IMR-90 (cell line): ENCODE measurements at regions not wholly inside any gene's neighbourhood (a gene's known extent, or its start where the extent isn't known, plus 50 kb on each side); places are given as distances from the start of the nearest gene placed in this dataset.

Experiments
- ATAC-seq: fragments of 200-7000 bp; cut with Tn5 transposase; 2 replicates; pipeline ENCODE4 v1.9.1; 2020; ENCODE audit warnings: low read depth, mild to moderate bottlenecking, moderate library complexity
- BruUV-seq: library from RNA; stranded (reverse); fragments of 400-500 nt; replicated peaks from 2 replicates; lab custom pipeline; 2021; lab: Mats Ljungman, UMichigan
- CTCF ChIA-PET: fragments of 300-600 bp; formaldehyde crosslinking; extraction: SDS; loops from one replicate; lab custom pipeline; 2021; ENCODE audit warnings: antibody characterized with exemption; lab: Yijun Ruan, JAX
- POLR2A ChIA-PET: fragments of 300-600 bp; sonication (Branson Sonifier 250); formaldehyde crosslinking; loops from one replicate; lab custom pipeline; 2022; ENCODE audit warnings: antibody characterized with exemption; ENCODE audit not compliant: unreplicated experiment; lab: Charles Lee
- DNase-seq: peaks from one replicate; pipeline ENCODE4 v3.0.0; 2013
- H2AFZ ChIP-seq: replicated peaks from 2 replicates; pipeline ENCODE3; 2013; ENCODE audit warnings: low read length, mild to moderate bottlenecking; ENCODE audit not compliant: poor library complexity
- H2AK5ac ChIP-seq: 2 replicates; pipeline ENCODE4 v1.6.1; 2013; ENCODE audit warnings: low read depth, low read length, inconsistent platforms
- H2AK9ac ChIP-seq: replicated peaks from 2 replicates; pipeline ENCODE3; 2013; ENCODE audit warnings: mild to moderate bottlenecking, low read depth, low read length, moderate library complexity; ENCODE audit not compliant: poor library complexity
- H2BK120ac ChIP-seq: 2 replicates; pipeline ENCODE4 v1.6.1; 2013; ENCODE audit warnings: low read depth, low read length, inconsistent platforms
- H2BK15ac ChIP-seq: 3 replicates; pipeline ENCODE4 v1.6.1; 2013; ENCODE audit warnings: low read depth, low read length, inconsistent platforms
- H2BK20ac ChIP-seq: 2 replicates; pipeline ENCODE4 v1.6.1; 2013; ENCODE audit warnings: low read depth, mild to moderate bottlenecking, inconsistent platforms, low read length, moderate library complexity
- H2BK5ac ChIP-seq: 2 replicates; pipeline ENCODE4 v1.6.1; 2013; ENCODE audit warnings: mild to moderate bottlenecking, low read depth, low read length, inconsistent platforms; ENCODE audit not compliant: poor library complexity, severe bottlenecking
- H3K14ac ChIP-seq: replicated peaks from 2 replicates; pipeline ENCODE4 v1.6.1; 2013; ENCODE audit warnings: low read depth, low read length, inconsistent platforms
- H3K18ac ChIP-seq: 2 replicates; pipeline ENCODE4 v1.6.1; 2013; ENCODE audit warnings: low read depth, low read length, control low read depth
- H3K23ac ChIP-seq: 2 replicates; pipeline ENCODE4 v1.6.1; 2013; ENCODE audit warnings: low read depth, low read length, inconsistent platforms
- H3K27ac ChIP-seq: 2 replicates; pipeline ENCODE4 v1.5.1; 2013; ENCODE audit warnings: mild to moderate bottlenecking, control low read depth, low read length; ENCODE audit not compliant: insufficient read depth
- H3K27me3 ChIP-seq: 2 replicates; pipeline ENCODE4 v1.6.1; 2013; ENCODE audit warnings: low read length; ENCODE audit not compliant: control insufficient read depth, insufficient read depth
- H3K36me3 ChIP-seq: 2 replicates; pipeline ENCODE4 v1.6.1; 2013; ENCODE audit warnings: low read length, mixed read lengths; ENCODE audit not compliant: control insufficient read depth, insufficient read depth
- H3K4ac ChIP-seq: 2 replicates; pipeline ENCODE4 v1.6.1; 2013; ENCODE audit warnings: low read depth, low read length, inconsistent platforms
- H3K4me1 ChIP-seq: 2 replicates; pipeline ENCODE4 v1.6.1; 2013; ENCODE audit warnings: low read length, mixed read lengths; ENCODE audit not compliant: control insufficient read depth, insufficient read depth
- H3K4me2 ChIP-seq: 2 replicates; pipeline ENCODE4 v1.6.1; 2013; ENCODE audit warnings: low read depth, mild to moderate bottlenecking, control low read depth, low read length, moderate library complexity
- H3K4me3 ChIP-seq: 2 replicates; pipeline ENCODE4 v1.5.1; 2013; ENCODE audit warnings: low read depth, mild to moderate bottlenecking, control low read depth, low read length, moderate library complexity; ENCODE audit not compliant: insufficient read depth
- H3K56ac ChIP-seq: 2 replicates; pipeline ENCODE4 v1.6.1; 2013; ENCODE audit warnings: low read length, inconsistent platforms; ENCODE audit not compliant: insufficient read depth; ENCODE audit errors: extremely low read depth
- H3K79me1 ChIP-seq, 2 experiments: 2 replicates each; pipeline ENCODE4 v1.6.1; 2013; ENCODE audit warnings: low read length in 2 of 2, inconsistent platforms in 1 of 2, low read depth in 1 of 2
- H3K9ac ChIP-seq: 2 replicates; pipeline ENCODE4 v1.6.1; 2013; ENCODE audit warnings: low read depth, low read length, control low read depth
- H3K9me1 ChIP-seq: 2 replicates; pipeline ENCODE4 v1.6.1; 2013; ENCODE audit warnings: low read length, inconsistent platforms; ENCODE audit not compliant: insufficient read depth
- H3K9me3 ChIP-seq: 2 replicates; pipeline ENCODE4 v1.6.1; 2013; ENCODE audit warnings: low read length; ENCODE audit not compliant: control insufficient read depth, insufficient read depth
- H4K20me1 ChIP-seq: 2 replicates; pipeline ENCODE4 v1.6.1; 2013; ENCODE audit warnings: low read length, inconsistent platforms; ENCODE audit not compliant: insufficient read depth
- H4K5ac ChIP-seq: 2 replicates; pipeline ENCODE4 v1.6.1; 2013; ENCODE audit warnings: mild to moderate bottlenecking, low read depth, low read length, control low read depth
- H4K8ac ChIP-seq, 2 experiments: 2 replicates each; pipeline ENCODE4 v1.6.1; 2013; ENCODE audit warnings: low read depth in 2 of 2, low read length in 2 of 2, control low read depth in 1 of 2, inconsistent platforms in 1 of 2
- H4K91ac ChIP-seq: 2 replicates; pipeline ENCODE4 v1.6.1; 2013; ENCODE audit warnings: low read depth, low read length, inconsistent platforms; ENCODE audit not compliant: insufficient read depth
- MAFK ChIP-seq: IDR thresholded peaks from 2 replicates; pipeline ENCODE4 v1.6.1; 2012; ENCODE audit warnings: low read depth, low read length, improper control_type of control experiment
- NFE2L2 ChIP-seq: fragments of 150-350 bp; IDR thresholded peaks from 2 replicates; pipeline ENCODE4 v1.6.1; 2016; ENCODE audit warnings: low read depth, mild to moderate bottlenecking, low read length
- WGBS, 2 experiments: methylation state at CpG; one replicate each; pipeline versions ENCODE4 v1.1.5 to v1.1.7; 2013; ENCODE audit warnings: missing lambda C conversion rate in 2 of 2; ENCODE audit not compliant: insufficient read length in 1 of 2; ENCODE audit errors: extremely low coverage in 2 of 2; 5-methylcytosine and 5-hydroxymethylcytosine counted together
- dilution Hi-C: fragments of 300-500 bp; cut with HindIII; formaldehyde crosslinking; loops from one replicate; pipeline ENCODE4 v1.14.3; 2018; ENCODE audit warnings: low sequenced_read_pairs; ENCODE audit not compliant: unreplicated experiment
- in situ Hi-C: fragments of 300-500 bp; cut with MboI; formaldehyde crosslinking; loops from 3 replicates; pipeline ENCODE4 v1.14.3; 2019; ENCODE audit warnings: low sequenced_read_pairs, inconsistent platforms, mixed read lengths
- intact Hi-C: fragments of 100-400 bp; cut with micrococcal nuclease; formaldehyde crosslinking; loops from 2 replicates; pipeline ENCODE4 v1.10.0; 2022

DNA sequence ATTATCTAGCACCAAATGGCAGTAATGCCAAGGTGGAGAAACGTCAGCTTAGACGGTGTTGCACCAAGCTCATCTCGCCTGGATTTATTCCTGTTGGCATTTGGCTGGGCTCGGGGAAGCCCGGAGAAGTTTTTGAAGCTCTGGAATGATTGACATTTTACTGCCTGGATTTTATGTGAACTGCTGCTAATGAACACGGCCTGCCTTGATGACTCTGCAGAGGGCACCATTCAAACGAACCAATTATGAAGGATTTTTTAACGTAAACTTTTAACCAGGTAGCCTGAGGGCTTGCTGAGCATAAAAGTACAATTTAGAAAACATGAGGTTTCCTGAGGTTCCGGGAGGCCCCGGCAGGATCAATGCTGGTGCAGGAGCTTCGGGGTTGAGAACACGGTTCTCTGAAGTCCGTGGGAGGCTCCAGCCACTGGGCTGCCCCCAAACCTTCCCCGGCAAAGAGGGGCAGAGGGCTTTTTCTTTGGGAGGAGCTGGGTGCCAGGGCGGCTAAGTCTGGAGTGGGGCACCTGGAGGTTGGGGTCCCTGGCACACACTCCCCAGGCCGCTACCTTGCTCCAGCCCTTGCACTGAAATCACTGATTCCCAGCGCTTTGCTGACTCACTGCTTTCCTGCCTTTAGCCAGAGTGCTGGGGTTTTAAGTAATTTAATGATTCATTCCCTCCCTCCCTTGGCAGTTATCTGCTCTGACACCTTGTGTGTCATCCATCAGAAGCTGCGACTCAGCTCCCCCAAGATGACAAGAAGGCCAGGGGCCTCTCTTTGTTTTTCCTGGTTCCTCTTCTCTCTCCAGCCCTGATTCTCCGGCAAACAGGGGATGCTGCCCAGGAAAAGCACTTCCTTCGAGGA lies 161.2 kb upstream of the IRX3 start:
- ChIA-PET POLR2A (interaction anchor here (0.6 kb wide), 1 partner anchor 694 kb away, joined by 3 read pairs; no protein-coding TSS in a partner anchor), CTCF (no interaction called here)
- Histone ChIP-seq H3K9me3 (no peaks in the 10 kb centered on the region), H2AK9ac (no peak overlapping the region), H3K4me1 (no peaks in the 10 kb centered on the region), H3K79me1 (no peaks in the 10 kb centered on the region), H2AK5ac (no peak overlapping the region), H3K9me1 (no peaks in the 10 kb centered on the region), H3K9ac (no peak overlapping the region), H3K36me3 (no peaks in the 10 kb centered on the region), H3K4me2 (no peak overlapping the region), H3K18ac (no peak overlapping the region), H3K4ac (no peak overlapping the region), H4K20me1 (no peaks in the 10 kb centered on the region), H3K14ac (no peak overlapping the region), H2BK20ac (no peak overlapping the region), H4K5ac (no peak overlapping the region), H3K4me3 (no peak overlapping the region), H4K91ac (no peak overlapping the region), H4K8ac (no peak overlapping the region), H3K56ac (no peak overlapping the region), H2BK5ac (no peak overlapping the region), H3K23ac (no peak overlapping the region), H3K27ac (no peak overlapping the region), H3K27me3 (no peaks in the 10 kb centered on the region), H2AFZ (no peak overlapping the region), H2BK120ac (no peak overlapping the region), H2BK15ac (no peak overlapping the region)
- in situ Hi-C loops: no loop called here
- ATAC-seq (peak; percentile 70), DNase-seq (peak; percentile 54)
- dilution Hi-C loops: no loop called here
- WGBS, 2 experiments: 82% methylated on average over 5 of the region's 20 CpGs; no CpG with 5 or more reads in 1 of the 2 experiments
- TF ChIP-seq MAFK (0 out of 2 replicates have a peak, but pooled peaks have one; percentile 17), NFE2L2 (no peak)
- intact Hi-C loops: no loop called here
- BruUV-seq: no TSS peak
